Mucosa of rectum (tissue), 2 donors: ENCODE measurements at regions not wholly inside any gene's neighbourhood (a gene's known extent, or its start where the extent isn't known, plus 50 kb on each side); places are given as distances from the start of the nearest gene placed in this dataset.

Source experiments
- H3K27ac ChIP-seq, 2 donors: one replicate each; pipeline ENCODE4 v1.7.0; 2013; ENCODE audit warnings: inconsistent platforms in 2 of 2, low read depth in 2 of 2, low read length in 2 of 2
- H3K27me3 ChIP-seq, 2 donors: one replicate each; pipeline ENCODE4 v1.7.0; 2013; ENCODE audit warnings: low read length in 2 of 2; ENCODE audit not compliant: control insufficient read depth in 2 of 2, insufficient read depth in 2 of 2
- H3K36me3 ChIP-seq, 2 donors: one replicate each; pipeline ENCODE4 v1.7.0; 2013; ENCODE audit warnings: low read length in 2 of 2; ENCODE audit not compliant: control insufficient read depth in 2 of 2, insufficient read depth in 2 of 2
- H3K4me1 ChIP-seq, 2 donors: one replicate each; pipeline ENCODE4 v1.7.0; 2013; ENCODE audit warnings: low read length in 2 of 2, mild to moderate bottlenecking in 1 of 2; ENCODE audit not compliant: control insufficient read depth in 2 of 2, insufficient read depth in 2 of 2
- H3K4me3 ChIP-seq, 2 donors: one replicate each; pipeline ENCODE4 v1.7.0; 2013; ENCODE audit warnings: low read length in 2 of 2
- H3K9ac ChIP-seq, 2 donors: one replicate each; pipeline ENCODE4 v1.7.0; 2013; ENCODE audit warnings: low read length in 2 of 2, low read depth in 1 of 2, mild to moderate bottlenecking in 1 of 2
- H3K9me3 ChIP-seq, 2 donors: one replicate each; pipeline ENCODE4 v1.7.0; 2013; ENCODE audit warnings: low read length in 2 of 2; ENCODE audit not compliant: control insufficient read depth in 2 of 2
- donor health status: healthy.
- donor health status: Normal muscosa, but diverticular disease.

DNA sequence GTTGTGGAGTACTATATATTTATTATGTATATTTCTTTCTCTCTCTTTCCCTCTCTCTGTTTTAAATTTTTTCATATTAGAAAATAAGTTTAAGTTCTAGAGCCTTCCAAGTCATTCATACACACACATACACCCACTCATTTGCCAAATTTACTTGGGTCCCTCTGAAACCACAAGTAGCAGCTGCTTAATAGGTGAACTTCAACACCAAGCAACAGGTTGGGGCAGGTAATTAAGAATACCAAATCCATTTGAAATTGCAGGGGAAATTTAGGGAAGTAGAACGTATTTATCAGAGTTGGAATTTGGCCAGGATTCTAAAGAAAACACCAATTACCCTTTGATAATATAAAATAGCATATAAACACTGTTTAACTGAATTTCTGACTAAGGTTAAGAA is 75.0 kb upstream of the RBBP8 start:
- Histone ChIP-seq H3K27ac (no peak overlapping the region), H3K27me3 (no peaks in the 10 kb centered on the region), H3K9me3 (no peaks in the 10 kb centered on the region)

GRCh38 chr18:22860807-22861206 is 72.3 kb upstream of the RBBP8 start:
- Histone ChIP-seq H3K4me1 (no peaks in the 10 kb centered on the region), H3K9ac (no peak overlapping the region), H3K9me3 (no peaks in the 10 kb centered on the region), H3K4me3 (no peak overlapping the region), H3K27ac (no peak overlapping the region), H3K27me3 (no peaks in the 10 kb centered on the region), H3K36me3 (no peaks in the 10 kb centered on the region)

More for the DNA sequence above, 75.0 kb upstream of the RBBP8 start:
- no peak overlapping the region for H3K9ac ChIP-seq
- H3K4me1 ChIP-seq, result no peaks in the 10 kb centered on the region
- no peaks in the 10 kb centered on the region for H3K36me3 ChIP-seq
- H3K4me3 ChIP-seq, result no peak overlapping the region

- H3K9ac ChIP-seq, result no peak overlapping the region
- H3K4me3 ChIP-seq, result peak overlapping the region; percentile 49 to 51
Observed at GRCh38 chr18:22865354-22866116, 67.6 kb upstream of the RBBP8 start.

GRCh38 chr18:22868831-22869230 is 64.3 kb upstream of the RBBP8 start:
- Histone ChIP-seq H3K36me3 (no peaks in the 10 kb centered on the region), H3K4me1 (peaks cover 0 to 8% of the 10 kb centered on the region in 2 donors), H3K4me3 (no peak overlapping the region), H3K27ac (no peak overlapping the region), H3K27me3 (no peaks in the 10 kb centered on the region), H3K9me3 (no peaks in the 10 kb centered on the region), H3K9ac (no peak overlapping the region)

More at GRCh38 chr18:22865354-22866116, 67.6 kb upstream of the RBBP8 start:
- Histone ChIP-seq H3K4me1 (peaks cover 0 to 8% of the 10 kb centered on the region in 2 donors), H3K27ac (no peak overlapping the region), H3K9me3 (no peaks in the 10 kb centered on the region), H3K36me3 (no peaks in the 10 kb centered on the region), H3K27me3 (no peaks in the 10 kb centered on the region)

DNA sequence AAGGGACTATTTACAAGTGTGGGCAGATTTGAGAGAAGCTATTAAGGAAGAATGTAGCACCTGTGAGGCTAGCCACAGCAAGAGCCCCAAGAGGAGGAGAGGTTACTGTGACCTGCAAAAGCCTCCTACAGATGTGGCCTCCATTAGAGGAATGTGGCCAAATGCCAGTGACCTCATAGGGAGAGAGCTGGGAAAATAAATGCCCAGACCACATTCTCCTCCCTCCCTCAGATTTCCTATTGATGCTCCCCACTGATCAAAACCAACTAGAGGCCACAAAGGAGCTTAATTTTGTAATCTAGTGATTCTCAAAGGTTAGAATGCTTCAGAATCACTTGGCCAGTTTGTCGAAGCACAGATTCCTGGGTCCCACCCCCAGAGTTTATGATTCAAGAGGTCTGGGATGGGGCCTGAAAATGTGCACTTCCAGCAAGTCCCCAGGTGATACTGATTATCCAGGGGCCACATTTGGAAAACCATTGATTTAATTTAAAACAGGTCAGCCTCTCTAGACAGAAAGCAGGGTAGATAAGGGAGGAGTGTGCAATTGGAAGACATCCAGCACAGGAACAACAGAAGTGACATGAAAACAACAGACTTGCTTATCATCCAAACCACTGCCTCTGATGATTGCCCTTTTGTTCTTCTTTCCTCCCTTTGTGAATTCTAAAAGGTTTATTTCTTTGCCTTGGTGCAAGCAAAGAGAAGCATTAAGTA is 61.2 kb upstream of the RBBP8 start:
- Histone ChIP-seq H3K36me3 (no peaks in the 10 kb centered on the region), H3K27ac (no peak overlapping the region), H3K4me1 (no peaks in the 10 kb centered on the region), H3K9me3 (no peaks in the 10 kb centered on the region), H3K27me3 (no peaks in the 10 kb centered on the region), H3K9ac (no peak overlapping the region), H3K4me3 (no peak overlapping the region)

DNA sequence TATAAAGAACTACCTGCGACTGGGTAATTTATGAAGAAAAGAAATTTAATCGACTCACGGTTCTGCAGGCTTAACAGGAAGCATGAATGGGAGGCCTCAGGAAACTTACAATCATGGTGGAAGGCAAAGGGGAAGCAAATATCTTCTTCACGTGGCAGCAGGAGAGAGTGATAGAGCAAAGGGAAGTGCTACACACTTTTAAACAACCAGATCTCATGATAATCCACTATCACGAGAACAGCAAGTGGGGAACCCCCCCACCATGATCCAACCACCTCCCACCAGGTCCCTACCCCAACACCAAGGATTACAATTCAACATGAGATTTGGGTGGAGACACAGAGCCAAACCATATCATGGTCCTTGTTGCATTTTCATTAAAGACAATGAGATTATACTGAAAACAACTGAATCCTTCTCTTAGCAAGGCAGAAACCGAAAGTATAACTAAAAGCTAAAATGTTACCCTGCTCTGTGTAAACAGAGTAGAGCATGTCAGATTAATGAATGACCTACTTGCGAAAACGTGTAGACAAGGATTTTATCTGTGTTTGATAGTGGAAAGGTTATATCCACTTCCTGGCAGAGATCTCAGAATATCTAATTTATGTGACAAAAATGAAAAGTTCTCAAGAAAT is 60.1 kb upstream of the RBBP8 start:
- Histone ChIP-seq H3K27ac (no peak overlapping the region), H3K9ac (no peak overlapping the region), H3K4me3 (peak overlapping the region in 1 of 2 donors; percentile 50), H3K9me3 (no peaks in the 10 kb centered on the region), H3K4me1 (no peaks in the 10 kb centered on the region), H3K27me3 (no peaks in the 10 kb centered on the region), H3K36me3 (no peaks in the 10 kb centered on the region)

DNA sequence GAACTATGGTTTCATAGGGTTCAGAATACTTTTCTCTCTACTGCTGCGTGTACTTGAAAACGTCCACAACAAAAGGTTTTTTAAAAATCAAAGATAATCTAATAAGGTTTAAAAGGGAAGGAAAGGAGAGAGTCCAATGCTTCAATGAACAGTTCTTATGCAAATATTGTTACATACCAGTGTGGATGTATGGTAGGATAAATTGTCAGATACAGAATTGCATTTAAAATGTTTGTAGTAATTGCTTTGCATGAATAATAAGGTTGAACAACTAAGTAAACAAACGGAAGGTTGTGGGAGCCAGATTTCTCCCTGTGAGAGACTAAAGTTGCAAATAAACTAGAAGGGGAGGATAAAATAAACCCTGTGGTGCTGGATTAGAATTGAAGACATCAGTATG is 53.8 kb upstream of the RBBP8 start:
- Histone ChIP-seq H3K4me3 (no peak overlapping the region), H3K4me1 (no peaks in the 10 kb centered on the region), H3K9me3 (no peaks in the 10 kb centered on the region), H3K27ac (no peak overlapping the region), H3K27me3 (no peaks in the 10 kb centered on the region), H3K36me3 (no peaks in the 10 kb centered on the region), H3K9ac (no peak overlapping the region)

DNA sequence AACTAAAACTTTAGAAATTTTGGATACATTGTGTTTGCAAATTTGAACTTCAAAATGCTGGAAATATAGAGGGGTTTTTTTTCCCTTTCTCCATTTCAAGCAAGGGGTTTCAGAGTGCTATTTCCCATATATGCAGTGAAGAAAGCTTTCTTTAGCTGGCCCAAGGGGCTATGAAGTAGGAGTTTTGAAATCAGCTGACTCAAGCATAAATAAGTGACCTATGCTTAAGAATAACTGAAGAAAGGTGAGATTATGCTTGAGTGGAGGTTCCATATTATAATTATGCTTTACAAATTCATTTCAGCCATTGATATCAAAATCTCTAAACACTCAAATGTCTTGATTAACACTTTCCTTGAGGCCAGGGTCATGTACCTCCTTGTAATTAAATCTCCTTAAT is 51.0 kb upstream of the RBBP8 start:
- H3K9ac ChIP-seq, result no peak overlapping the region
- no peaks in the 10 kb centered on the region for H3K27me3 ChIP-seq
- H3K27ac ChIP-seq, result no peak overlapping the region
- no peaks in the 10 kb centered on the region for H3K4me1 ChIP-seq
- no peaks in the 10 kb centered on the region for H3K9me3 ChIP-seq
- no peaks in the 10 kb centered on the region for H3K36me3 ChIP-seq
- H3K4me3 ChIP-seq, result no peak overlapping the region

DNA sequence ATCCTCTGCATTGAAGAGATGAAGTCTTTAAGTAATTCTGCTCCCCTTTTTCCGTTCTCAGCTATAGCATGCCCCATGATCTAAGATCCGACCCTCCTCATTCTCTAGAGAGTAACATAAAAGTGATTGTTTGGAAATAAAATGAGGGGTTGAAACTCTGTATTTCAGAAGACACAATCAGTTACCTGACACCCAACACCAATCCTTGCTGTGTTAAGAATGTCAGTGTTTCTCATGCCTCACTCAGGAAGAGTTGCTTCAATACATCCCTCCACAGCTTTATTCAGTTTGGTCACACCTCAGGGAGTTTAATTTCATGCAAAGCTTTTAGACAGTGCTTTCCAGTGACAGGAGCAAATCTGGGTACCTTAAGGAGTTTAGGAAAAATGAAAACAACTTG is 49.9 kb upstream of the RBBP8 start:
- H3K9me3 ChIP-seq, result no peaks in the 10 kb centered on the region
- no peak overlapping the region for H3K9ac ChIP-seq
- no peaks in the 10 kb centered on the region for H3K4me1 ChIP-seq
- no peak overlapping the region for H3K27ac ChIP-seq
- no peaks in the 10 kb centered on the region for H3K27me3 ChIP-seq
- no peak overlapping the region for H3K4me3 ChIP-seq
- H3K36me3 ChIP-seq, result no peaks in the 10 kb centered on the region
